T-cell (primary cell): ENCODE measurements at regions not wholly inside any gene's neighbourhood (a gene's known extent, or its start where the extent isn't known, plus 50 kb on each side); places are given as distances from the start of the nearest gene placed in this dataset.
A peak's percentile ranks its signal among the peaks of the same experiment; 100 is the strongest.

Experiments used
- ATAC-seq, 4 experiments: fragments of 200-7000 bp in 3 of 4; fragments of 150-1000 bp in 1 of 4; cut with Tn5 transposase; replicated peaks in 1 of 4; 1 replicate in 3 of 4; 2 replicates in 1 of 4; pipeline ENCODE4 v1.10.0; 2021; ENCODE audit warnings: moderate library complexity in 3 of 4, mild to moderate bottlenecking in 2 of 4, moderate number of reproducible peaks in 1 of 4
- CTCF ChIA-PET, 2 donors: fragments of 300-600 bp; sonication (Branson Sonifier 250); formaldehyde crosslinking; loops; one replicate each; lab custom pipeline; 2022; ENCODE audit warnings: antibody characterized with exemption in 2 of 2; lab: Charles Lee
- POLR2A ChIA-PET, 2 donors: fragments of 300-600 bp; sonication (Branson Sonifier 250); formaldehyde crosslinking; loops; one replicate each; lab custom pipeline; 2022; ENCODE audit warnings: antibody characterized with exemption in 2 of 2; lab: Charles Lee
- DNase-seq, 35 experiments: peaks; one replicate each; pipeline versions ENCODE4 v3.0.0 to v3.0.0-alpha.2; 2013 to 2023
- H3K27ac ChIP-seq: one replicate; pipeline ENCODE4 v1.5.1; 2013; ENCODE audit warnings: low read length
- H3K27me3 ChIP-seq, 2 experiments: replicated peaks in 1 of 2; 1 replicate in 1 of 2; 2 replicates in 1 of 2; pipeline versions ENCODE4 v1.6.1 to v1.7.0; 2013; ENCODE audit warnings: low read length in 1 of 2, mixed read lengths in 1 of 2; ENCODE audit not compliant: control insufficient read depth in 2 of 2, insufficient read depth in 2 of 2; ENCODE audit errors: extremely low read depth in 1 of 2
- H3K36me3 ChIP-seq, 2 donors: 1 replicate in 1 of 2; 2 replicates in 1 of 2; pipeline versions ENCODE4 v1.6.1 to v1.7.0; 2013; ENCODE audit warnings: low read length in 1 of 2; ENCODE audit not compliant: control insufficient read depth in 2 of 2, insufficient read depth in 1 of 2; ENCODE audit errors: extremely low read depth in 1 of 2
- H3K4me1 ChIP-seq, 2 experiments: 1 replicate in 1 of 2; 2 replicates in 1 of 2; pipeline versions ENCODE4 v1.6.1 to v1.7.0; 2013; ENCODE audit warnings: low read length in 2 of 2, mixed read lengths in 1 of 2; ENCODE audit not compliant: insufficient read depth in 2 of 2, control insufficient read depth in 1 of 2; ENCODE audit errors: extremely low read depth in 1 of 2
- H3K4me3 ChIP-seq, 2 donors: 1 replicate in 1 of 2; 2 replicates in 1 of 2; pipeline versions ENCODE4 v1.5.1 to v1.7.0; 2013; ENCODE audit warnings: mild to moderate bottlenecking in 2 of 2, low read length in 1 of 2, moderate library complexity in 1 of 2; ENCODE audit not compliant: control insufficient read depth in 1 of 2; ENCODE audit errors: extremely low read depth in 1 of 2
- H3K9me3 ChIP-seq: 2 replicates; pipeline ENCODE4 v1.7.0; 2013
- H3K27ac Mint-ChIP-seq, 2 donors: one replicate each; pipeline ENCODE4 v1.8.0; 2020 to 2021; ENCODE audit warnings: mild to moderate bottlenecking in 2 of 2, mixed read lengths in 2 of 2
- H3K27me3 Mint-ChIP-seq, 2 donors: one replicate each; pipeline ENCODE4 v1.8.0; 2021 to 2022; ENCODE audit warnings: mixed read lengths in 2 of 2
- H3K36me3 Mint-ChIP-seq: one replicate; pipeline ENCODE4 v1.8.0; 2021; ENCODE audit warnings: mixed read lengths
- H3K4me1 Mint-ChIP-seq, 3 donors: one replicate each; pipeline ENCODE4 v1.8.0; 2020 to 2022; ENCODE audit warnings: mixed read lengths in 3 of 3, mild to moderate bottlenecking in 1 of 3
- H3K4me3 Mint-ChIP-seq, 3 donors: one replicate each; pipeline ENCODE4 v1.8.0; 2020 to 2022; ENCODE audit warnings: mild to moderate bottlenecking in 3 of 3, mixed read lengths in 3 of 3, moderate library complexity in 3 of 3
- H3K9me3 Mint-ChIP-seq, 3 donors: one replicate each; pipeline ENCODE4 v1.8.0; 2020 to 2022; ENCODE audit warnings: mixed read lengths in 3 of 3
- WGBS: methylation state at CpG from one replicate; pipeline ENCODE4 v1.1.5; 2013; ENCODE audit warnings: missing lambda C conversion rate; ENCODE audit not compliant: insufficient coverage; 5-methylcytosine and 5-hydroxymethylcytosine counted together

- 80% methylated on average over 4 of the region's 5 CpGs for WGBS
- Mint-ChIP-seq H3K9me3 (no peaks in the 10 kb centered on the region), H3K4me3 (no peak overlapping the region), H3K36me3 (no peaks in the 10 kb centered on the region), H3K4me1 (peaks cover 27 to 31% (median 31%) of the 10 kb centered on the region in 3 donors), H3K27me3 (peaks cover 0 to 1% of the 10 kb centered on the region in 2 donors), H3K27ac (no peak overlapping the region)
- Histone ChIP-seq H3K27me3 (peaks cover 0 to 7% of the 10 kb centered on the region in 2 experiments), H3K4me1 (peaks cover 3 to 15% of the 10 kb centered on the region in 2 experiments), H3K36me3 (no peaks in the 10 kb centered on the region), H3K4me3 (no peak overlapping the region), H3K9me3 (no peaks in the 10 kb centered on the region), H3K27ac (no peak overlapping the region)
- DNase-seq: no peak
- ChIA-PET POLR2A (no interaction called here), CTCF (no interaction called here)
- ATAC-seq: no peak
Measured at GRCh38 chr2:172283476-172283875, 143.9 kb upstream of the ITGA6 start.

- H3K4me3 ChIP-seq: no peak overlapping the region
- Mint-ChIP-seq H3K9me3 (no peaks in the 10 kb centered on the region), H3K27ac (no peak overlapping the region), H3K36me3 (no peaks in the 10 kb centered on the region), H3K4me1 (peaks cover 31 to 39% (median 38%) of the 10 kb centered on the region in 3 donors), H3K4me3 (no peak overlapping the region), H3K27me3 (peaks cover 0 to 1% of the 10 kb centered on the region in 2 donors)
- no peak for ATAC-seq
- ChIA-PET CTCF (no interaction called here), POLR2A (no interaction called here)
- DNase-seq: no peak
- H3K9me3 ChIP-seq: no peaks in the 10 kb centered on the region
- peaks cover 0 to 7% of the 10 kb centered on the region in 2 experiments for H3K27me3 ChIP-seq
- no peak overlapping the region for H3K27ac ChIP-seq
- WGBS: 92% methylated on average over 2 of the region's 4 CpGs
- H3K36me3 ChIP-seq: no peaks in the 10 kb centered on the region
- H3K4me1 ChIP-seq: peaks cover 3 to 17% of the 10 kb centered on the region in 2 experiments
Measured at GRCh38 chr2:172284209-172284608, 143.2 kb upstream of the ITGA6 start.

GRCh38 chr2:172285010-172285621, 142.3 kb upstream of the ITGA6 start:
- no peak for ATAC-seq
- peaks cover 0 to 1% of the 10 kb centered on the region in 2 donors for H3K27me3 Mint-ChIP-seq
- no peaks in the 10 kb centered on the region for H3K9me3 Mint-ChIP-seq
- H3K4me1 Mint-ChIP-seq: peaks cover 31 to 39% (median 38%) of the 10 kb centered on the region in 3 donors
- 78% methylated on average over 4 of the region's 5 CpGs for WGBS
- H3K9me3 ChIP-seq: no peaks in the 10 kb centered on the region
- peaks cover 3 to 17% of the 10 kb centered on the region in 2 experiments for H3K4me1 ChIP-seq
- no peak for DNase-seq
- H3K27me3 ChIP-seq: peaks cover 0 to 7% of the 10 kb centered on the region in 2 experiments
- no peaks in the 10 kb centered on the region for H3K36me3 Mint-ChIP-seq
- H3K4me3 ChIP-seq: no peak overlapping the region
- no peaks in the 10 kb centered on the region for H3K36me3 ChIP-seq
- H3K27ac ChIP-seq: no peak overlapping the region
- ChIA-PET POLR2A (no interaction called here), CTCF (interaction anchor here in 1 of 2 donors (0.9 kb wide), 1 partner anchor 176 kb away, joined by 3 read pairs; no protein-coding TSS in a partner anchor)
- H3K27ac Mint-ChIP-seq: peak overlapping the region; percentile 41 to 70
- peak overlapping the region in 1 of 3 donors; percentile 72 for H3K4me3 Mint-ChIP-seq

GRCh38 chr2:172285760-172286159, 141.6 kb upstream of the ITGA6 start:
- H3K27ac ChIP-seq: no peak overlapping the region
- Mint-ChIP-seq H3K9me3 (no peaks in the 10 kb centered on the region), H3K27me3 (no peaks in the 10 kb centered on the region), H3K4me3 (peak overlapping the region in 1 of 3 donors; percentile 72), H3K36me3 (no peaks in the 10 kb centered on the region), H3K27ac (peak overlapping the region; percentile 41 to 70), H3K4me1 (peaks cover 31 to 39% (median 38%) of the 10 kb centered on the region in 3 donors)
- 7% methylated on average over 3 of the region's 9 CpGs for WGBS
- H3K27me3 ChIP-seq: peaks cover 0 to 7% of the 10 kb centered on the region in 2 experiments
- ATAC-seq (peak in 3 of 4 experiments; percentile 38 to 54 (median 44)), DNase-seq (no peak)
- ChIA-PET CTCF (no interaction called here), POLR2A (no interaction called here)
- no peaks in the 10 kb centered on the region for H3K9me3 ChIP-seq
- no peak overlapping the region for H3K4me3 ChIP-seq
- no peaks in the 10 kb centered on the region for H3K36me3 ChIP-seq
- peaks cover 3 to 17% of the 10 kb centered on the region in 2 experiments for H3K4me1 ChIP-seq

GRCh38 chr2:172287190-172287589, 140.2 kb upstream of the ITGA6 start:
- ChIA-PET POLR2A (no interaction called here), CTCF (interaction anchor here in 1 of 2 donors (0.6 kb wide), 1 partner anchor 171 kb away, joined by 4 read pairs; no protein-coding TSS in a partner anchor)
- Histone ChIP-seq H3K4me3 (no peak overlapping the region), H3K4me1 (peaks cover 3 to 17% of the 10 kb centered on the region in 2 experiments), H3K36me3 (no peaks in the 10 kb centered on the region), H3K27ac (no peak overlapping the region), H3K27me3 (peaks cover 0 to 7% of the 10 kb centered on the region in 2 experiments), H3K9me3 (no peaks in the 10 kb centered on the region)
- H3K36me3 Mint-ChIP-seq: no peaks in the 10 kb centered on the region
- ATAC-seq (no peak), DNase-seq (no peak)
- H3K9me3 Mint-ChIP-seq: peaks cover 0 to 5% (median 0%) of the 10 kb centered on the region in 3 donors
- H3K27me3 Mint-ChIP-seq: no peaks in the 10 kb centered on the region
- H3K4me1 Mint-ChIP-seq: peaks cover 31 to 39% (median 38%) of the 10 kb centered on the region in 3 donors
- no peak overlapping the region for H3K27ac Mint-ChIP-seq
- H3K4me3 Mint-ChIP-seq: no peak overlapping the region

- Histone ChIP-seq H3K4me3 (no peak overlapping the region), H3K27ac (no peak overlapping the region), H3K27me3 (peaks cover 0 to 7% of the 10 kb centered on the region in 2 experiments), H3K36me3 (no peaks in the 10 kb centered on the region), H3K4me1 (peaks cover 3 to 17% of the 10 kb centered on the region in 2 experiments), H3K9me3 (no peaks in the 10 kb centered on the region)
- DNase-seq (no peak), ATAC-seq (no peak)
- POLR2A ChIA-PET: no interaction called here
- peaks cover 31 to 39% (median 38%) of the 10 kb centered on the region in 3 donors for H3K4me1 Mint-ChIP-seq
- no peak overlapping the region for H3K4me3 Mint-ChIP-seq
- 100% methylated on average over 1 of the region's 6 CpGs for WGBS
- CTCF ChIA-PET: no interaction called here
- peaks cover 0 to 5% (median 0%) of the 10 kb centered on the region in 3 donors for H3K9me3 Mint-ChIP-seq
- H3K36me3 Mint-ChIP-seq: no peaks in the 10 kb centered on the region
- no peak overlapping the region for H3K27ac Mint-ChIP-seq
- H3K27me3 Mint-ChIP-seq: no peaks in the 10 kb centered on the region
Measured at GRCh38 chr2:172287605-172288315, 139.6 kb upstream of the ITGA6 start.
